H1 (cell line): ENCODE measurements at regions not wholly inside any gene's neighbourhood (a gene's known extent, or its start where the extent isn't known, plus 50 kb on each side); places are given as distances from the start of the nearest gene placed in this dataset.
A peak's percentile ranks its signal among the peaks of the same experiment; 100 is the strongest.

Source experiments
- CTCF ChIA-PET: fragments of 300-600 bp; sonication (Branson Sonifier 250); formaldehyde crosslinking; loops from one replicate; lab custom pipeline; 2021; ENCODE audit not compliant: partially characterized antibody; lab: Charles Lee
- POLR2A ChIA-PET: fragments of 300-600 bp; sonication (Branson Sonifier 250); formaldehyde crosslinking; loops from one replicate; lab custom pipeline; 2021; ENCODE audit warnings: inconsistent platforms; ENCODE audit not compliant: partially characterized antibody; lab: Charles Lee
- DNase-seq, 2 experiments: peaks; one replicate each; pipeline versions ENCODE4 v3.0.0 to v3.0.0-alpha.2; 2010 to 2022; ENCODE audit warnings: low spot score in 2 of 2, low read depth in 1 of 2, mixed read lengths in 1 of 2
- FAIRE-seq: peaks from 2 replicates; lab custom pipeline; 2011; peaks lifted over from hg19 to GRCh38; lab: Jason Lieb, UNC
- H2AFZ ChIP-seq: 2 replicates; pipeline ENCODE4 v1.8.1; 2012; ENCODE audit warnings: low read length, inconsistent platforms
- H2AK5ac ChIP-seq: 2 replicates; pipeline ENCODE4 v1.6.1; 2013; ENCODE audit warnings: low read depth, low read length
- H2BK120ac ChIP-seq: replicated peaks from 2 replicates; pipeline ENCODE3; 2013; ENCODE audit warnings: low read depth, low read length, inconsistent platforms
- H2BK12ac ChIP-seq: 2 replicates; pipeline ENCODE4 v1.6.1; 2013; ENCODE audit warnings: low read depth, low read length
- H2BK15ac ChIP-seq: 2 replicates; pipeline ENCODE4 v1.6.1; 2013; ENCODE audit warnings: low read length
- H2BK20ac ChIP-seq: 2 replicates; pipeline ENCODE4 v1.6.1; 2013; ENCODE audit warnings: low read length
- H2BK5ac ChIP-seq: 2 replicates; pipeline ENCODE4 v1.6.1; 2013; ENCODE audit warnings: low read depth, low read length
- H3K14ac ChIP-seq: 2 replicates; pipeline ENCODE4 v1.6.1; 2013; ENCODE audit warnings: inconsistent platforms; ENCODE audit not compliant: insufficient read length
- H3K18ac ChIP-seq: 2 replicates; pipeline ENCODE4 v1.6.1; 2013; ENCODE audit warnings: low read length; ENCODE audit errors: extremely low read depth
- H3K23ac ChIP-seq: 2 replicates; pipeline ENCODE4 v1.6.1; 2013; ENCODE audit warnings: inconsistent platforms; ENCODE audit not compliant: insufficient read length
- H3K23me2 ChIP-seq: 2 replicates; pipeline ENCODE4 v1.6.1; 2013; ENCODE audit warnings: low read depth, low read length
- H3K27ac ChIP-seq: 2 replicates; pipeline ENCODE4 v1.6.1; 2011; ENCODE audit warnings: low read depth, low read length, inconsistent platforms
- H3K27me3 ChIP-seq, 4 experiments: replicated peaks in 1 of 4; 1 replicate in 1 of 4; 2 replicates in 3 of 4; pipeline versions ENCODE4 v1.6.1 to v1.8.1; 2011 to 2013; ENCODE audit warnings: low read length in 3 of 4, mild to moderate bottlenecking in 3 of 4, inconsistent platforms in 2 of 4, mixed read lengths in 2 of 4, moderate library complexity in 1 of 4; ENCODE audit not compliant: control insufficient read depth in 3 of 4, insufficient read depth in 3 of 4; ENCODE audit errors: extremely low read depth in 1 of 4
- H3K36me3 ChIP-seq, 4 experiments: 2 replicates each; pipeline versions ENCODE4 v1.6.1 to v1.8.1; 2011 to 2013; ENCODE audit warnings: mild to moderate bottlenecking in 4 of 4, low read length in 3 of 4, moderate library complexity in 2 of 4, control low read depth in 1 of 4, inconsistent platforms in 1 of 4; ENCODE audit not compliant: insufficient read depth in 4 of 4, control insufficient read depth in 2 of 4
- H3K4ac ChIP-seq: replicated peaks from 2 replicates; pipeline ENCODE3; 2013; ENCODE audit warnings: low read length, low read depth, mixed read lengths, inconsistent platforms; ENCODE audit not compliant: insufficient read length
- H3K4me1 ChIP-seq, 4 experiments: replicated peaks in 1 of 4; 1 replicate in 1 of 4; 2 replicates in 3 of 4; pipeline versions ENCODE4 v1.6.1 to v1.8.1; 2011 to 2013; ENCODE audit warnings: low read length in 3 of 4, inconsistent platforms in 2 of 4, mixed read lengths in 1 of 4; ENCODE audit not compliant: insufficient read depth in 4 of 4, control insufficient read depth in 3 of 4
- H3K4me2 ChIP-seq, 2 experiments: 2 replicates each; pipeline versions ENCODE4 v1.6.1 to v1.8.1; 2011 to 2013; ENCODE audit warnings: low read depth in 2 of 2, low read length in 2 of 2, control low read depth in 1 of 2, inconsistent platforms in 1 of 2, mild to moderate bottlenecking in 1 of 2; ENCODE audit not compliant: insufficient read depth in 1 of 2
- H3K4me3 ChIP-seq, 4 experiments: fragments of 200-600, 300-600 bp in 1 of 4; sonication (generic), shearing (Covaris generic), sonication (Bioruptor Twin) in 1 of 4; 2 replicates each; pipeline versions ENCODE4 v1.5.1 to v1.8.1; 2011 to 2016; ENCODE audit warnings: low read length in 4 of 4, low read depth in 3 of 4, control low read depth in 2 of 4, inconsistent platforms in 2 of 4, mild to moderate bottlenecking in 2 of 4, mixed read lengths in 1 of 4, moderate library complexity in 1 of 4; ENCODE audit not compliant: insufficient read depth in 2 of 4; ENCODE audit errors: extremely low read depth in 1 of 4
- H3K56ac ChIP-seq: replicated peaks from 2 replicates; pipeline ENCODE3; 2013; ENCODE audit warnings: low read depth, mild to moderate bottlenecking, mixed read lengths, low read length, inconsistent platforms; ENCODE audit not compliant: insufficient read length
- H3K79me1 ChIP-seq: 2 replicates; pipeline ENCODE4 v1.6.1; 2013; ENCODE audit warnings: low read depth, low read length, control low read depth
- H3K79me2 ChIP-seq, 2 experiments: 2 replicates each; pipeline versions ENCODE4 v1.6.1 to v1.8.1; 2012 to 2013; ENCODE audit warnings: low read length in 2 of 2, mild to moderate bottlenecking in 2 of 2, inconsistent platforms in 1 of 2; ENCODE audit not compliant: insufficient read depth in 2 of 2, control insufficient read depth in 1 of 2
- H3K9ac ChIP-seq, 4 experiments: replicated peaks in 1 of 4; 1 replicate in 1 of 4; 2 replicates in 3 of 4; pipeline versions ENCODE4 v1.6.1 to v1.8.1; 2011 to 2013; ENCODE audit warnings: low read depth in 3 of 4, low read length in 3 of 4, control low read depth in 2 of 4, mild to moderate bottlenecking in 2 of 4, moderate library complexity in 2 of 4, inconsistent platforms in 1 of 4; ENCODE audit errors: extremely low read depth in 1 of 4
- H3K9me3 ChIP-seq, 2 experiments: 2 replicates each; pipeline versions ENCODE4 v1.6.1 to v1.8.1; 2012 to 2013; ENCODE audit warnings: mild to moderate bottlenecking in 2 of 2, moderate library complexity in 2 of 2, control low read depth in 1 of 2, inconsistent platforms in 1 of 2, low read depth in 1 of 2, low read length in 1 of 2, mixed read lengths in 1 of 2; ENCODE audit not compliant: insufficient read depth in 2 of 2
- H4K20me1 ChIP-seq, 2 experiments: replicated peaks in 1 of 2; 2 replicates each; pipeline versions ENCODE3 to v1.8.1; 2011 to 2013; ENCODE audit warnings: inconsistent platforms in 2 of 2, low read length in 2 of 2, mild to moderate bottlenecking in 1 of 2; ENCODE audit not compliant: insufficient read depth in 2 of 2, control insufficient read depth in 1 of 2
- H4K5ac ChIP-seq: 2 replicates; pipeline ENCODE4 v1.6.1; 2013; ENCODE audit warnings: low read length, low read depth, mixed read lengths, inconsistent platforms; ENCODE audit not compliant: insufficient read length
- H4K8ac ChIP-seq: 2 replicates; pipeline ENCODE4 v1.8.0; 2013; ENCODE audit warnings: mild to moderate bottlenecking, moderate library complexity, low read length, inconsistent platforms; ENCODE audit not compliant: insufficient read depth; ENCODE audit errors: extremely low read depth
- H4K91ac ChIP-seq: replicated peaks from 2 replicates; pipeline ENCODE3; 2013; ENCODE audit warnings: low read length, mixed read lengths, inconsistent platforms; ENCODE audit not compliant: insufficient read length
- POU5F1 ChIP-seq: IDR thresholded peaks from 2 replicates; pipeline ENCODE4 v1.6.1; 2011; ENCODE audit warnings: low read depth, mild to moderate bottlenecking, low read length, moderate library complexity
- RFX5 ChIP-seq: IDR thresholded peaks from 2 replicates; pipeline ENCODE4 v1.6.1; 2011; ENCODE audit warnings: low read depth, low read length, improper control_type of control experiment, borderline replicate concordance
- SIX5 ChIP-seq: IDR thresholded peaks from 2 replicates; pipeline ENCODE4 v1.6.1; 2011; ENCODE audit warnings: mild to moderate bottlenecking, low read depth, low read length
- YY1 ChIP-seq: IDR thresholded peaks from 2 replicates; pipeline ENCODE4 v1.6.1; 2011; ENCODE audit warnings: low read depth, mild to moderate bottlenecking, low read length
- WGBS, 2 experiments: shearing (Covaris generic) in 1 of 2; methylation state at CpG; one replicate each; pipeline versions ENCODE4 v1.1.6 to v1.1.7; 2013 to 2015; ENCODE audit warnings: low lambda C conversion rate in 2 of 2, mixed read lengths in 2 of 2, inconsistent platforms in 1 of 2, low coverage in 1 of 2, missing lambda C conversion rate in 1 of 2; ENCODE audit not compliant: insufficient replicate concordance in 2 of 2, insufficient coverage in 1 of 2, insufficient read length in 1 of 2; ENCODE audit errors: extremely low coverage in 1 of 2, missing lambda C conversion rate in 1 of 2; 5-methylcytosine and 5-hydroxymethylcytosine counted together

DNA sequence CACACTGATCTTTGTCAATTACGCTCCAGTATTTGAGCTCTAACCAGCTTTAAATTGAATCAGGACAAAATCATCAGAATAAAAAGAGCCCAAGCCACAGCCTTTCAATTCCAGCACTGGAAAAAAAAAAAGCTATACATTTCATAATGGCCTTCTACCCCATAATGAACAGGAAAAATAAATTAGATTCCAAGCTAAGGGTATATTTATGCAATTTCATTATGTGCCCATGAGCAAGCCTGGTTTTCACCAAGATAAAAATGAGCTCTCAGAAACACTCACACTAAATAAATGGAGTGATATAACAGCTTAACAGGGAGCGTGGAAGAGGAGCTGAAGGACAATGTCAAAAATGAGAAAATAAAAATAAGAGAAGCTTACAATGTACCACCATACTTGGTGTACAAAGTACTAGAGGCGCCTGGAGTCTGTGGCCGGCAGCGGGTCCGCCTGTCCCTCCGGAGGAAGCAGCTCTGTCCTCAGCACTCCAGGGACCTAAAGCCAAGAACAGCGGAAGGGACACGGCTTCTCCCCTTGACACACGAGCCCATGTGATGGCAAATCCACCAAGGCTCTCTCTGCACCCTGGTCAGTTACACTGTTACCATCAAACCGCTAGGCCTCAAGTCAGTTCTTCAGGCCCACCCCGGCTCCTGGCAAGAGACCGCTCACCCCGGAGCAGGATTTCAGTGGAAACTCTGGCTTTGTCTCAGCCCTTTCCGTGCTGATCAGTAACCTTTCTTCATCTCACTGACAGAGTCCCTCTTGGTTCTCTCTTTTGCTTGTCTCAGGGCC is 69.6 kb downstream of the RBFOX3 start:
- no peak overlapping the region for H2BK5ac ChIP-seq
- no peak overlapping the region for H2BK15ac ChIP-seq
- H3K9me3 ChIP-seq: no peaks in the 10 kb centered on the region
- no peak overlapping the region for H3K23ac ChIP-seq
- H3K36me3 ChIP-seq: no peaks in the 10 kb centered on the region
- H4K5ac ChIP-seq: no peak overlapping the region
- H3K79me2 ChIP-seq: no peaks in the 10 kb centered on the region
- DNase-seq: no peak
- H2BK20ac ChIP-seq: no peak overlapping the region
- no peak for TF ChIP-seq YY1
- TF ChIP-seq RFX5: no peak
- no peak for TF ChIP-seq SIX5
- no peak for TF ChIP-seq POU5F1
- TF ChIP-seq, all 59 proteins: peak for 0
- Histone ChIP-seq H3K4me1 (no peaks in the 10 kb centered on the region; a peak in 1 of 7 replicates), H3K27me3 (no peaks in the 10 kb centered on the region), H4K8ac (no peak overlapping the region), H3K9ac (peak overlapping the region in 1 of 4 experiments; percentile 36; a peak in 1 of 7 replicates), H3K4ac (no peak overlapping the region), H2AFZ (no peak overlapping the region), H3K79me1 (no peaks in the 10 kb centered on the region), H3K18ac (no peak overlapping the region), H3K14ac (no peak overlapping the region), H2AK5ac (no peak overlapping the region), H3K56ac (no peak overlapping the region), H4K20me1 (no peaks in the 10 kb centered on the region), H3K27ac (no peak overlapping the region), H4K91ac (no peak overlapping the region), H3K23me2 (no peaks in the 10 kb centered on the region), H2BK12ac (no peak overlapping the region), H3K4me2 (no peak overlapping the region), H2BK120ac (no peak overlapping the region), H3K4me3 (no peak overlapping the region)
- WGBS, 2 experiments: 84% methylated on average over 15 of the region's 15 CpGs; no CpG with 5 or more reads in 1 of the 2 experiments
- no peak for FAIRE-seq
- ChIA-PET POLR2A (no interaction called here), CTCF (interaction anchor here (0.5 to 1.0 kb wide), 7 partner anchors 9 to 416 kb away, joined by 3 to 4 read pairs (median 3); no protein-coding TSS in a partner anchor)
